GM18867 (cell line): ENCODE measurements at regions not wholly inside any gene's neighbourhood (a gene's known extent, or its start where the extent isn't known, plus 50 kb on each side); places are given as distances from the start of the nearest gene placed in this dataset.

Experiments
- ATAC-seq: cut with Tn5 transposase; IDR thresholded peaks from one replicate; pipeline ENCODE4 v1.9.1; 2021; ENCODE audit warnings: mild to moderate bottlenecking, moderate library complexity; ENCODE audit not compliant: unreplicated experiment

DNA sequence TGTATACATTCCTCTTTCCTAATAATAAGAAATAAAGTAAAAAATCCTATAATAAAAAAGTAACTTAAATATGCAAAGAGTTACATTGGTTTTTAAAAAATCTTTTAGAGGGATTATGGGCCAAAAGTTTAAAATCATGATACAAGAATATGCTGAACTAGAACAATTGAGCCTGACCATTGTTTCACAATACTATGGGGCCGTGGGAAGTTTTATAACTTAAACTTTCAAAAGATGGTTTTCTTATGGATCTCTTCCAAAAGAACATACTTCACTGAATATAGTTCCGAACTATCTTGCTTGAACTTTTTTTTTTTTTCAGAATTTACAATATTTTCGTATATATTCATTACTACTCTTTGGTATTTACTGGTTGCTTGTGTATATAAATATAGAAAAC lies 97.6 kb downstream of the NFKBIZ start:
- ATAC-seq = no peak

DNA sequence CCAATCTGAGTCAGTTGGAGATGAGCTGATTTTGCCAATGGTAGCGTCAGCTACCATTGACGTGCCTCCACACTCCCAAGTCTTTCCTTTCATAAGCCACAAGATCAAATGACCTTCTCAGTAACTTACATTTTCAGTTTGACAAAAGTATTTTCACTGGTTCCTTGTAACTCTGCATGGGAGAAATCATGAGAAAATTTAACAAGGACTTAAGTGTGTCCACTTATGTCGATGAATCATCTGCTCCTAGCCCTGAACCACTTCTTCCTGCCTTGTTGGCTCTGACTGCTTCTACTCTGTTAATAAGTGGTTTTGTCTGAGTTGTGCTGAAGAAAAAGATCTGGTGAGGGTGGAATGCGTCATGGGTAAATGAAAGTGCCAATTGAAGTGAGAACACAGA lies 101.2 kb downstream of the NFKBIZ start:
- ATAC-seq = peak; percentile 78

DNA sequence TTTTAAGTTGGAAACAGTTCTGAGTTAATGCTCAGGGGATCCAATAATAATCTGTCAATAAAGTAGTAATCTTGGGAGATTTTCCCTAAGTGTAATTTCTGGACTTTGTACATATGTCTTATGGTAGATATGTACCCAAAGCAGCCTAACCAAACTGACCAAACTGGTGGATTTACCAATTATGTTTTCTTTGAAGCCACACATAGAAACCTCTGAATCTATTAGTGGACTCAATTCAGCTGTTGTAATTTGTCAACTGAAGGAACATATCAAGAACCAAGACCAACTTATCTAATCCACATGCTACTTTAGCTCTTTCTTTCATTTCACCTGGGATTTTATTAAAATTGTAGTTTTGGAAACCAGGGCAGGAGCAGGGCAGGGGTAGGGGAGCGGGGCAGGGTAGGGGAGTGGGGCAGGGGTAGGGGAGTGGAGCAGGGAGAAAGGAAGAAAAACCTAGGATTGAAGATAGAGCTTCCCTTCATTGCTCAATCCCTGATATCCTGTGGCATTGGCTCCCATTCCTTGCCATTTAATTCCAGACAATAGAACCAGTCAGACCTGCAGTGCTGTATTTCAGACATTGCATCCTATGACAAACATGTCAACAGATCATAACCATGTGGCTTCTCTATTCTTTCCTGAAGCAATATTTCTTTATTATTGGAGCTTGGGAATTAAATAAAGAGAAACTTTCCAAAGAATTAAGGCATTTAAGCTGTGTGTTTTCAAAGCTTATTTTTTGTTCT lies 101.8 kb downstream of the NFKBIZ start:
- peak; percentile 19 for ATAC-seq

DNA sequence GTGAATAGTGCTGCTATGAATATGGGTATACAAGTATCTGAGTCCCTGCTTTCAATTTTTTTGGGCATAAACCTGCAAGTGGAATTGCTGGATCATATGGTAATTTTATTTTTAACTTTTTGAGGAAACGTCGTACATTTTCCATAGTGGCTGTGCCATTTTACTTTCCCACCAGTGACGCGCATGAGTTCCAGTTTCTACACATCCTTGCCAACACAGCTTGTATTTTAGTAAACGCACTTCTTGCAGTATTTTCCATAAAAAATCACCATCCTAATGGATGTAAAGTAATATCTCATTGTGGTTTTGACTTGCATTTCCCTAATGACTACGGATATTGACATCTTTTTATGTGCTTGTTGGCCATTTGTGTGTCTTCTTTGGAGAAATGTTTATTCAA lies 105.0 kb downstream of the NFKBIZ start:
- no peak for ATAC-seq

DNA sequence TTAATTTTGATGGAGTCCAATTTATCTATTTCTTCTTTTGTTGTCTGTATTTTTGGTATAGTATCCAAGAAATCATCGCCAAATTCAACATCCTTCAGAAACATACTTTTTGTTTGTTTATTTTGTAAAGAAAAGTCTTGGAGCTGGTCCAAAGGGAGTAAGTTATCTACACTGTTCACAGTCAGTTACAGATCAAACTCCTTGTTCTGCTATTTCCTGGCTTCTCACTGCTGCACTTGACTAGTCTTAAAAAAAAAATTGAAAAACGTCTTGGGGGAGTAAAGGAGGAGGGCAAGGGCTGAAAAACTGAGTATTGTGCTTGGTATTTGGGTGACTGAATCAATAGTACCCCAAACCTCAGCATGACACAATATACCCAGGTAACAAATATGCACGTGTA lies 105.6 kb downstream of the NFKBIZ start:
- no peak for ATAC-seq

DNA sequence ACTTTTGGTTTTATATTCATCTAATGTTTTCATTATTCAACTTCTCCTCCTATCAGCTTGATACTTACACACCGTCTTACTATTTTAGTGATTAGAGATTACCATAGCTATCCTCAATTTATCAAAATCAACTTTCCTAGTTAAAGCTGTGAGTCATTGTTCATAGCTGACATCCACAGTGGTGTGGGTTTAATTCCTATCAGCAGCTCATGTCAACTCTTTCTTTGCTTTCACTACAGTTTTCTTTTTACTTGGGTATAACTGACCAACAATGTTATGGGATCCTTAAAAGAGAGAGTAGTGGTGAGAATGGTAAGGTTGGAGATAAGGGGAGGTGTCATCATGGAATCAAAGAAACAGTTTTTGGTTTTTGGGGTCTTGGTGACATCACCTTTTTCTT lies 112.7 kb downstream of the NFKBIZ start:
- no peak for ATAC-seq

DNA sequence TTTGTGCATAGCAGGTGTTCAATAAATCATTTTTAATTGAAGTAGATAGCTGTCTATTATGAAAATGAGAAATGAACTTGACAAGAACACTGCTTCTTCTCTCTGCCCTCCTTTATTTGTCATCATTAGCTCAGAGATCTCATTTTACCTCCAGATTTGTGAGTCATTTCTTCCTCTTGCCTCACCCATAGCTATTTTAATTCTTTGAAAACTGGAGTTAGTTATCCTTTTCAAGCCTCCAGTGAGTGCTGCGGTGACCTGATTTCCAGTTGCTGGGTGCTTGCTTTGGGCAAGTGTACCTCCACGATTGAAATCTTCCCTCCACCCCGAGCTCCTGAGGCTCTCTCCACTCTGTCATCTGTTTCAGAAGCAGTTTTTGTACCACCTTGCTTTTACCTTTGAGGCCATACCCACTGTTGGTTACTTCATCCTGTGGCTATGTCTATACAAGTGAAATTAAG lies 114.6 kb downstream of the NFKBIZ start:
- ATAC-seq = no peak

DNA sequence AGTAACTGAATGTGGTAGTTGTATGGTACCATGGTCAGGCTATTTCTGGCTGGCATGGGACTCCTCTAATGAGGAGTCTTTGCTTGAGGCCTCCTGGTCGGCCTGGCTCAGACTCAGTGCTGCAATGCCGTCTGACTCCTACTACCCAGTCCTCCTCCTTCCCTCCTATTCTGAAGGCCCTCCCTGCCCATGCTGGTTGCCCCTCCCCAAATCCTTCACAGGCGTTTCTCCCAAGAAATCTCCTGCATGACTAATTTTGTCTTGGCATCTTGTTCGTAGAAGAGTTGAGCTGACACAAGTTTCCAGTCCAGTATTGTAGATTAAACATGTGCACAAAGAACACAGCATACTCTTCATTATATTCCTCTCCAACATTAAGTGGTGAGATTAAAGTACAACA lies 115.5 kb downstream of the NFKBIZ start:
- no peak for ATAC-seq

DNA sequence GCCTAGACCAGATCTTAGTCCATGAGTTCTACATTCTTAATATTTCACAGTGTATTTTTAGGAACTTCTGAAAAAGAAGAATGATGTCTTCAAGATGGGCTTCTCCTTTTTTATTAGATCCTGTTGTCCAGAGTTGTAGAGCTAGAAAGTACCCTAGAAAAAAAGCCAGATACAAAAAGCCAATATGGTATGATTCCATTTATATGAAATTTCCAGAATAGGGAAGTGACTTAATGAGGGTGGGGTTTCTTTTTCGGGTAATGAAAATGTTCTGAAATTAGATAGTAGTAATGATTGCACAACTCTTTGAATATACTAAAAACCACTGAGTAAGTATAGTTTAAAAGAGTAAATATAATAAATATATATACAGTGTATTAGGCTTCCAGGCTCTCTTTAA lies 116.9 kb downstream of the NFKBIZ start:
- no peak for ATAC-seq

DNA sequence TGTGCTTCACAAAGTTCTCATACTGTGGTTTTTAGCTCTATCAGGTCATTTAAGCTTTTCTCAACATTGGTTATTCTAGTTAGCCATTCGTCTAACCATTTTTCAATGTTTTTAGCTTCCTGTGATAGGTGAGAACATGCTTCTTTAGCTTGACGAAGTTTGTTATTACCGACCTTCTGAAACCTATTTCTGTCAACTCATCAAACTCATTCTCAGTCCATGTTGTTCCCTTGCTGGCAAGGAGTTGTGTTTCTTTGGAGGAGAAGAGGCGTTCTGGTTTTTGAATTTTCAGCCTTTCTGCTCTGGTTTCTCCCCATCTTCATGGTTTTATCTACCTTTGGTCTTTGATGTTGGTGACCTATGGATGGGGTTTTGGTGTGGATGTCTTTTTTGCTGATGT lies 120.9 kb downstream of the NFKBIZ start:
- ATAC-seq = no peak

DNA sequence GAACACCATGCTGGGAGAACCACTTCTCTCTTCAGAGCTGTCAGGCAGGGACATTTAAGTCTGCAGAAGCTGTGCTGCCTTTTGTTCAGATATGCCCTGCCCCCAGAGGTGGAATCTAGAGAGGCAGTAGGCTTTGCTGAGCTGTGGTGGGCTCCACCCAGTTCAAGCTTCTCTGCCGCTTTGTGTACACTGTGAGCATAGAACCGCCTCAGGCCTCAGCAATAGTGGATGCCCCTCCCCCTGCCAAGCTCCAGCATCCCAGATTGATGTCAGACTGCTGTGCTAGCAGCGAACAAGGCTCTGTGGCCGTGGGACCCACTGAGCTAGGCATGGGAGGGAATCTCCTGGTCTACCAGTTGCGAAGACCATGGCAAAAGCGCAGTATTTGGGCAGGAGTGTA lies 121.6 kb downstream of the NFKBIZ start:
- ATAC-seq = no peak

DNA sequence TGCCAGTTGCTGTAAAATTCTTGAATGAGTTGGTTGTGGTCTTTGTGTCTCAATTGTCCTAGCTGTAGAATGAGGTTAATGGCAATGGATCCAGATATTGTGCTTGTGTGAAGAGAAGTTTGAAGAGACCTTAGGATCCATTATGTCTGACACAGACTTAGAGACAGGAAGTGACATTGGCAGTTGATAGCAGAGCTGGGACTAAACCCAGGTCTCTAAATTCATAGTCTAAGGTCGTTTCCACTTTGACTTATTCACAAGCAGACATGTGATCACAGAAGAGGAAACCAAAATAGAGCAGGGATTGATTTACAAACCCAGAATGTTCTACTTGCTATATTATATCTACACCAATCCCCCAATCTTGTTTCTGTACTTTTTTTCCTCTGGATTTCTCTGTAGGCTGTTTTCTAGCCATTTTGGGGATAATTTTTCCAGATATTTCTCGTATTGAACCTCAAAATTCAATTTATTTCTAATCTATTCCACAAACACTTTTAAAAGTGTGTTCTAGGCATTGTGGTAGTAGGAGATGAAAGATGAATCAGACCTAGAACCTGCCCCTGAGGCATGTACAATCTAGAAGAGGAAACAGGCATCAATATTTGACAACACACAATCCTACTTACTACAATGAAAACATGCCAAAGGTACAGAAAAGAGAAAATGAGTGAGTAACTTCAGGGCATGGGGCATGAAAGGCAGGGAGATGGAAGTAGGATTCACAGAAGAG lies 123.3 kb downstream of the NFKBIZ start:
- no peak for ATAC-seq

DNA sequence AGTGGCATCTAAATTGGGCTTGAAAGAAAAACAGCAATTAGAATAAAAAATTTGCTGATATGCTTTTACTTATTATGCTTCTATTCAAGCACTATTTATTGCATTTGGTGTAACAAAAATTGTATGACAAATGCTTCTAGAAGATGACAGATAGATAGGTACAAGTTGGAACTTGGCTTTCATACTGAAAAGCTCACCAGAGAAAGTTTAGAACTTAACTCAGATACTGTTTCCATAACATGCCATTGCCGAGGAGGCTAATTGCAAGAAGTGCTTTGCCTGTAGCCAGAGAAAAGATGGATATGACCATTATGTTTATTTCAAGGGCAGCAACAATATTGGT lies 123.8 kb downstream of the NFKBIZ start:
- no peak for ATAC-seq

DNA sequence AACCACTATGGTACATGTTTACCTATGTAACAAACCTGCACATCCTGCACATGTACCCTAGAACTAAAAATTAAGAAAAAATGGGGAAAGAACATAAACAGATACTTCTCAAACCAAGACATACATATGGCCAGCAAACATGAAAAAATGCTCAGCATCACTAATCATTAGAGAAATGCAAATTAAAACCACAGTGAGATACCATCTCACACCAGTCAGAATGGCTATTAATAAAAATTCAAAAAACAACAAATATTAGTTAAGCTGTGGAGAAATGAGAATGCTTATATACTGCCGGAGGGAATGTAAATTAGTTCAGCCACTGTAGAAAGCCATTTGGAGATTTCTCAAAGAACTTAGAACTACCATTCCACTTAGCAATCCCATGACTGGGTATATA lies 126.1 kb downstream of the NFKBIZ start:
- ATAC-seq = peak; percentile 51

DNA sequence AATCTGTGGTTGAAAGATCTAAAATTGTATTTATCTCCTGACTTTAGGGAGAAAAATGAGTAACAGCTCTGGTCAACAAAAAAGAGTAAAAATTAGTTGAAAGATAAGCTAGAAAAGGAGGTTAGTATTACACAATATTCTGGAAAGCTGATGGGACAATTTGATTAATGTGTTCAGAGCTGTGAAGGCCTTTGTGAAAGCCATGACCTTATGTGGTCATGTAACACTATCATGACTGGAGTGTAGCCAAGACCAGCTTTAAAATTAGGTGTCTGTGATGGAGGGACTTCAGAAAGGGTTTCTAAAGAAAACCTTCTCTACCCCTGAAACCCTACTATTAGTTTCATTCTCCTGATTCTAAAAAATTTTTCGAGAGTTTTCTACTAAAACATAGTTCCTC lies 127.2 kb downstream of the NFKBIZ start:
- peak; percentile 95 for ATAC-seq

DNA sequence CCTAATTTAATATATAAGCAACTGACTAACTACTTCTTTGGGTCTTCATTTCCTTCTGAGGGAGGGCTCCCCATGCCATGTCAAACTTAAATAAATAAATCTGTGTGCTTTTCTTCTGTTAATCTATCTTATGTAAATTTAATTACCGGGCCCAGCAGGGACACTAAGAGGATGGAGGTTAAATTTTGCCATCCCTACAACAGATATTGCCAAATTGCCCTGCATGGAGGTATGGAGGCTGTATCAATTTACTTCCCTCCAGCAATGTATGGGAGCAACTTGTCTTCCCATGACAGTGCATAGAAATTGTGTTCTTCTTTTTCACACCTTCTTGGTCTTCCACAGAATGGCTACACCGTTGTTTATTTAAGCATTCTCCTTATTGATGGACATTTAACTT lies 129.0 kb downstream of the NFKBIZ start:
- ATAC-seq = no peak

DNA sequence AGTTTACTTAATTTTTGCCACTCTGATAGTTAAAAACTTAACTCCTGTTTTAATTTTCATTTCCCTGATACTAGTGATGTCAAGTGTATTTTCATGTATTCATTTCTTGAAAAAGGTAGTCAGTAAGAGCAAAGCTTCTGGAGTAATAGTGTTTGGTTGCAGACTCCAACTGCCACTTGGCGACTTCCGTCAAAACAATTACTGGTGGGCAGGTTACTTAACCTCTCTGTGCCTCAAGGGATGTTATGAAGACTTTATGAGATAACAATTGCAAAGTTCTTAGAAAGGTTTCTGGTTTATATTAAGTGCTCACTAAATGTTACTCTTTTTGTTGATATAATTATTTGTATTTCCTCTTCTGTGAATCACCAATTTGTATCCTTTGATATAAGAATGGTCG lies 129.7 kb downstream of the NFKBIZ start:
- ATAC-seq = no peak

DNA sequence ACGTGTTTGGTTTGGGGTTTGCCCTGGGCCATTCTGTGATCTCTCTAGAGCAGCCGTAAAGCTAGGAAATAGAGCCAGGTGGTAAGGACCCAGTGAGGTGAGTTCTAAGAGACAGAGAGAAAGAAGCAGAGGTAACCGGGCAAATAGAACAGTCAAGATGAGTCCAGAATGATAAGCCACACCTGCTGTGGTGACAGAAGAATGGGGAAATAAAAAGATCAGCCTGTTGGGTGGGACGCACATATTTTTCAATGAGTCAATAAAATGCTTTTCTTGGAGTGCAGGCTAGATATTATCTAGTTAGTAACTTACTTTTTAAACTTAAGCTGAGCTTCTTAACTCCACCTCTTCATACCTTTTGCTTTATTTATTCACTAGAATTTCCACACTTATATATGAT lies 135.0 kb downstream of the NFKBIZ start:
- ATAC-seq = no peak

DNA sequence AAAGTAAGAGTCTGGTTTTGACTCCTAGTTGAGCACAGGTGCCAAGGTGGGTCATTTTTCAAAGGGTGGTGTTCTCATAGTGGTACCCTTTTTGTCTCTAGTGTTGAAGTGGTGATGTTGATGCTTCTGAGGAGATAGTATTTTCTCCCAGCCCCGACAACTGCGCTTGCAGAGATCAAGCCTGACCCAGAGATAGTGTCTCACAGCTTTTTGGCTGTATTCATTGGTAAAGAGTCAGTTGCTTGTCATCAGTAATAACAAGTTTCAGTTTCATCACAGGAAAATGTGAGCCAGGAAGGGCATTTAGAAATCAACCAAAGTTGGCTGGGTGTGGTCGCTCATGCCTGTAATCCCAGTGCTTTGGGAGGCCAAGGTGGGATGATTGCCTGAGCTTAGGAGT lies 139.3 kb downstream of the NFKBIZ start:
- peak; percentile 39 for ATAC-seq

DNA sequence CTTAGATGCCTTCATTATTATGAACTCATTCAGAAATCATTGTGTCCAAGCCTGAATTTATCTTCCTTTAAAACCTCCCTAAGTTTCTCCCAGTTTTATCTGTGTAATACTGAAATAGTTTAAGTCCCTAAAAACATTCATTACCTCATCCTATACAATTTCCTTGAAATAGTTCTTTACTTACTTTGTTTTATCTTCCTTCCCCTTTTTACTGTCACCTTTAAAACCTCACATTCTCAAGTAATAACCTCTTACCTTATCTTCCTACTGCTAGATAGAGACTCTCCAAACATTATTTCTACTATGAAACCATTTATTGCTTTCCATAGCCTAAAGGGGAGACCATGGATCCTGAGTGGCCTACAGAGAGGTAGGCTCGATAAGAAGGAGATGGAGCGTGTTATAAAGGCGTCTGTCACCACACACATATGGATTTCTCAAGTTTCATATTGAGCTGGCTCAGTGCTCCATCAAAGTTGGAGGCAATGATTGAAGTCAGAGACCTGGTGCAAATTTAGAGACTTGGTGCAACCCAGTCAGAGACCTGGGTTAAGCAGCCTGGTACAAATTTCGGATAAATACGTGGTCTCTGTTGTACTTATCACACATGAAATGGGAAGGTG lies 140.4 kb downstream of the NFKBIZ start:
- ATAC-seq = no peak

DNA sequence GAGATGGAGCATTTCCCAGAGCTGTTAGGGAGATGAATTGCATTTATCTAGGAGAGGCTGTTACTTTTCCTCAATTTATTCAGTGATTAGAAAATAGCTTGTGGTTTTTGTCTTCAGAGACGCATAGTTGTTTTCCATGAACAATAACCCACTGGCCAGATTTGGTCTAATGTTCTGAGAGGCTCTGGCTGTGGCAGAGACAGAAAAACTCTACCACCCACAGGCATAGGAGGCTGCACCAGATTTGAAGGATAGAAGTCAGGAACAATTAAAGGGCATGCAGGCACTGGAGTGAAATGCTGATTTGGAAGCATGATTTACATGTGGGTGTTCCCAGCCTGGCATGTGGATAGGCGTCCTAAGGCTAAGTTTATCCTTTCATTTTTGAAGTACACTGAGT lies 143.5 kb downstream of the NFKBIZ start:
- ATAC-seq = no peak

DNA sequence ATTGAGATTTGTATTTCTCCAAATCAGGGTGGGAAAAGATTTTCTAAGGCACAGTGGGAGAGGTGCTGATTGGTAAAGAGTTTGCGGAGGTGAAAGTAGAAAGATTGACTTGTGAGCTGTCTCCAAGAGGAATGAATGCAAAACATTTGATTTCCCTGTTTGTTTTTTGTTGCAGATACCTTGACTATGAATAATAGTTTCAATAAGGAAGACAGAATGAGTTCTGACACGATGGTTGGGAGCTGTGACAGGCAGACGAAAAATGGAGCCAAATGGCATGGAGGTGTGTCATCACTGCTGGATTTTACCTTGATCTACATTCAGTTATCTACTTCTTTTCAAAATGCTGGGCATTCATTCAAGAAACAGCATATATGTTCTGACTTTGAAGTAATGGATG lies 145.1 kb downstream of the NFKBIZ start:
- ATAC-seq = no peak
